NCI-H510A treated with DMSO at 0.1 percent for 48 hours (cell line): ENCODE measurements at regions not wholly inside any gene's neighbourhood (a gene's known extent, or its start where the extent isn't known, plus 50 kb on each side); places are given as distances from the start of the nearest gene placed in this dataset.
"Not testable (repeated sequence)": the region's sequence is repeated elsewhere in the genome, so short reads cannot be mapped to it uniquely, and the experiment has no call there.

ENCODE experiments used
- DNase-seq: peaks from one replicate; lab custom pipeline; 2025; lab: John Stamatoyannopoulos, UW

- not testable (repeated sequence) for DNase-seq
Observed at GRCh38 chr3:118678663-118679062, 356.0 kb downstream of the IGSF11 start.

DNA sequence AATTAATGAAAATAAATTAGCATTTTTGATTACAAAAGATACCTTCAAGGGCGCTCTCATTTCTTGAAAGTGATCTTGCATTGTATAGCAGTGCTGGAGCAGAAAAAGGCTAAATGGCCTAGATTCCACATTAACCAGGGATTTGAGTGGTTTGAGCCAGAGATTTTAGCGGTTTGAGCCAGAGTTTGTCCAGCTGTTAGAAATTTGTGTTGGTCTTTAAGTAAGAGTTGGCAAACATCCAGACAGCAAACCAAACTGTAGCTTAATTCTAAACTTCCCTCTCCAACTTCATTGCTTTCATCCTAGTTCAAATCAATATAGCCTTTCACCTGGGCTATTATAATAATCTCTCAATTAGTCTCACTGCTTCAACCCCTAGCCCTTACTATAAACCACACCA is 351.7 kb downstream of the IGSF11 start:
- peak; percentile 46 for DNase-seq

DNA sequence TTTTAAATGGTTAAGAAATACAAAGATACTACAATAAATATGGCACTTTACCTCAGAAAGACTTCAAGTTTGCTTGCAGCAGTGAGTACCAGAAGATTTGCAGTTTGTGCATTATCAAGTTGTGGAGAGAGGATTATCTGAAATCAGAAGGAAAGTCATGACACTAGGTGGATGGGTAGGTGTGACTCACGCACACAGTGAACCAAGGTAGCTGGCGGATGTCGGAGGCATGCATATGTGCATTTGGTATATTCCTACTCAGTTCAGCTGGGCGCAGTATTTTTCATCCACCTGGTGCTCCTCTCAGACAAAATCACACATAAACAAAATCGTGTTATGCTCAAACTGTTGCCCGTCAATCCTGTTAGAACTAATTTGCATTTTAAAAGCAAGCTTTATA is 351.0 kb downstream of the IGSF11 start:
- no peak for DNase-seq

GRCh38 chr3:118688396-118688884 is 346.2 kb downstream of the IGSF11 start:
- DNase-seq = no peak

GRCh38 chr3:118692416-118692815 is 342.2 kb downstream of the IGSF11 start:
- no peak for DNase-seq

- no peak for DNase-seq
Observed at GRCh38 chr3:118705487-118706219, 329.0 kb downstream of the IGSF11 start.

- DNase-seq = no peak
Observed at GRCh38 chr3:118707991-118708390, 326.7 kb downstream of the IGSF11 start.

GRCh38 chr3:118710532-118710931 is 324.1 kb downstream of the IGSF11 start:
- DNase-seq = no peak

- DNase-seq = no peak
Observed at GRCh38 chr3:118713502-118714207, 321.0 kb downstream of the IGSF11 start.

- no peak for DNase-seq
Observed at GRCh38 chr3:118714800-118715199, 319.8 kb downstream of the IGSF11 start.

DNA sequence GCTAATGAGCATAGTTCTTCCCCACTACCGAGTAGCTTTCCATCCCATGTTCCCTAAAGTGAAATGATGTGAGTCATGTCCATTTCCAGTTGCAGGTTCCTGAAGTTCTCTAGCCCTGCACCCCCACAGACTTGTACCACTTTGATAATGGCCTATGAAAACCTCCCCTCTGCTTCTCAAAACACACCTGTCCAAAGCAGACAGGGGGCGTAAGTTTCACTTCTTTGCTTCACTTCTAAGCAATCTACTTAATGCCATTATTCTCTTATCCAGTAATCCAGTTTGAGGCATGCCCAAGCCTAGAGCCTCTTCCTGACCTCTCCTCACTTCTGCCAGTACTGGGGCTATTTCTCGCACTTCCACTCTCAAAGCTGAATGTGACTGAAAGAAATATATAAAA is 305.1 kb downstream of the IGSF11 start:
- DNase-seq = no peak

DNA sequence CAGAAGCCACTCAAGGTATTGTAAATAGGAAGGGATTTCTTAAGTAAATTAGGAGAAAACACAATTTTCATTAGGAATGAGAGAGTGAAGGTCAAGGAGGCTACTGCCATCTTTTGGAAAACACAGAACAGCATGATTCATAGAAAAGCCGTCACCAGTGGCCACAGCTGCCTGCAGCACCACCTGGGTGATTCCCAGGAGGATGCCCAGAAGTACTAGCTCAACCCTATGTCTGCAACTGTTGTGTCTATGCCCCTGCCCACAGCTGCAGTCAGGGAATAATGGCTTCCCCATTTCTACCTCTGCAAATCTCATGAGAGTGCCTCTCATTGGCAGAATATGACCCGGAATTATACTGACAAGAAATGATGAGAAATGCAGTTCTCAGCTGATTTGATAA is 300.0 kb downstream of the IGSF11 start:
- DNase-seq = no peak

DNA sequence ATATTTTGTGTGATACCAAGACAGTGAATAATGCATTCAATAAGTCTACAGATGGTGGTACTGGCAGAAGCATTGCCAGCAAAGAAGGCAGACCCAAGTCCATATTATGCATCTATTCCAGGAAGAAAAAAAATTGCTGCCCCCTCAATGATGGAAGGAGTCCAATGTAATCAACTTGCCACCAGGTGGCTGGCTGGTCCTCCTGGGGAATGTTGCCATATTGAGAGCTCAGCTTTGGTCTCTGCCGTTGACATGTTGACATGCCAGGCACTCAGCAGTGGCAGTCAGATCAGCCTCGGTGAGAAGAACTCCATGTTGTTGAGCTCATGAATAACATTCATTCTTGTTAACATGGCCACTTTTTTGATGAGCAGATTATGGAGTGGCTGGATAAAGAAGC is 298.5 kb downstream of the IGSF11 start:
- DNase-seq = no peak

GRCh38 chr3:118740722-118741290 is 293.8 kb downstream of the IGSF11 start:
- DNase-seq = no peak

DNA sequence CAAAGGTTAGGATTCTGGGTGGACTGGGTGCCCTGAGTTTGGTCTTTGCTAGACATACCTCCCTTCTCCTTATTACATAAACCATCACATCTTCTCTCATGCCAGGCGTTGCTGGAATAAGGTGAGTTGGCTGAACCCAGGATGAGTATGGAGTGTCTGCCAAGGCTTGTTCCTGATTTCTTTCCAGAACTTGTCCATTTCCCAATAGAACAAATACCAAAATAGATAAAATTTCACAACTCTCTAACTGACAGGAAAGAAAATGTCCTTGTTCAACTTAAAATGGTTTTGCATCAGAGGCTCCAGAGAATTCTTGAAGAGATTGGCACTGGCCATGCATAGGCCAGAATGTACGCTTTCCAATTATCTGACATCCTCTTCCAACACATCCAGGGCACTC is 291.9 kb downstream of the IGSF11 start:
- no peak for DNase-seq

- no peak for DNase-seq
Observed at GRCh38 chr3:118744186-118744585, 290.5 kb downstream of the IGSF11 start.

- DNase-seq = no peak
Observed at GRCh38 chr3:118754406-118755252, 280.0 kb downstream of the IGSF11 start.

DNA sequence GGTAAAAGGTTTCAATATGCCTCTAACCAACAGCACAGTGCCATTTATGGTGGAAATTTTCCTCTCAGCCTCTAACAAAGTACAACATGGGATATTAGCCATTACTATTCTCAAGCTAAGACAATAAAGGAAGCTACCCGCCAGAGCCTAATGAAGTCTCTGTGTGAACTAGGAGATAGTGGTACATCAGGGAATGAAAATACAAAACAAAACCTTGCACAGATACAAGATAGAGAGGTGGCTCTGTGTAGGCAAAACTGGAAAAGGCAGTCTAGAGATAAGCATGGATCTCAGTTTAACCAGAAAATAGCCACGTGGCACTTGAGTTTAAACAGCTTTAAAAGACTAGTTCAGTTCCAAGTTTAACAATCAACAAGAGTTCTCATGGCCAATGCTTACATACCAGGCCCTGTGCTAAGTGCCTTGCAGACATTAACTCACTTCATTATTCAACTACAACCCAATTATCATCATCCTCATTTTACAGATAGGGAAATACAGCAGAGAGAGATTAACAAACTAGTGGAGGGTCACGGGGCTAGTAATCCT is 279.3 kb downstream of the IGSF11 start:
- DNase-seq = no peak

GRCh38 chr3:118760585-118761290 is 273.9 kb downstream of the IGSF11 start:
- DNase-seq = peak; percentile 31

DNA sequence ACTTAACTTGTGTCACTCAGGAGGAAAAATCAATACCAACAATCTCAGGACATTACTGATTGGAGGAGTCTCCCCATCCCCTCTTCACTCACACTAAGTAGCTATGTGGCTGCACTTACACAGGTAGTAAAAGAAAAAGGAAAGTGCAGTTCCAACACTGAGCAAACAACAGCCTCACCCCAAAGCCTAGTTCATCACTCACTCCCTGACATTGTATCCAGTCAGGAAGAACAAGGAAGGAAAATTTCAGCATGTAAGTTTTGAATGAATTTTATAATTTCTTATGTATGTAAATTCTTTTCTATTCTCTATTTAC is 273.4 kb downstream of the IGSF11 start:
- DNase-seq = no peak

- no peak for DNase-seq
Observed at GRCh38 chr3:118765636-118766305, 268.9 kb downstream of the IGSF11 start.
